ENCODE measurements at regions not wholly inside any gene's neighbourhood (a gene's known extent, or its start where the extent isn't known, plus 50 kb on each side); places are given as distances from the start of the nearest gene placed in this dataset.
"Not testable (repeated sequence)": the region's sequence is repeated elsewhere in the genome, so short reads cannot be mapped to it uniquely, and the experiment has no call there.

GRCh38 chr1:166616206-166616605, 223.1 kb upstream of the POGK start:
- DNase-seq, result no peak

- DNase-seq, result no peak
These were observed 212.6 kb upstream of the POGK start for GRCh38 chr1:166626711-166627110.

DNA sequence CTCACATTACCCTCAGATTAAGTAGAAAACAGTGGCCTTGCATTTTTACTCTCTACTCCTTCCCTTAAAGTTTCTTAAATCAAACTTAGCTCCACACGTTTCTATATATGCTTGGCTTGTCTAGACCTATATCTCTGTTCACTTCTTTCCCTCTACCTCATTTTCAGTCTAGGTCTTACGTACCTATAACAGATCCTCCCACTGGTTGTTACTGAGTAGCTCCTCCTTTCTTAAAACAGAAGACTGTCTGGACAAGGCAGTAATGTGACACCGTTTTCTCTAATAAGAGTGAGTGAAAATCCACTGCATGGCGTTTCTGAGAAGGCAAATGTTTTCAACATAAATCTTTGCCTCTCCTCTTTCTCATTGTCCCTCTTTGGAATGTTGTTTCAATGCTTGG, 211.7 kb upstream of the POGK start:
- peak; percentile 0 for DNase-seq

DNA sequence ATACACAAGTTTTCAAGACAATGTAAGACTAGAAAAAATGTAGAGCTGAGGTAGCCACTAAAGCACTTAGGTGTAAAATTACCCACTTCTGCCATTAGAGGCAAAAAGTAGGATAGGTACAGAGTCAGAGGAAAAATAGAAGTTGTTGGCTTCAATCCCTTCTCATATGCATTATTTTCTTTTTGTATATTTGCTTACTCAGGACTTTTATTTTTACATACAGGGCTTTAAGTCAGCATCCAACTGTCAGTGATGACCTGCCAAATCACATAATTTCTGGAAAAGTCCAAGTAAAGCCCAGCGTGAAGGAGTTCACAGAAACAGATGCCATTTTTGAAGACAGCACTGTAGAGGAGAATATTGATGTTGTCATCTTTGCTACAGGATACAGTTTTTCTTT, 211.0 kb upstream of the POGK start:
- DNase-seq, result no peak

DNA sequence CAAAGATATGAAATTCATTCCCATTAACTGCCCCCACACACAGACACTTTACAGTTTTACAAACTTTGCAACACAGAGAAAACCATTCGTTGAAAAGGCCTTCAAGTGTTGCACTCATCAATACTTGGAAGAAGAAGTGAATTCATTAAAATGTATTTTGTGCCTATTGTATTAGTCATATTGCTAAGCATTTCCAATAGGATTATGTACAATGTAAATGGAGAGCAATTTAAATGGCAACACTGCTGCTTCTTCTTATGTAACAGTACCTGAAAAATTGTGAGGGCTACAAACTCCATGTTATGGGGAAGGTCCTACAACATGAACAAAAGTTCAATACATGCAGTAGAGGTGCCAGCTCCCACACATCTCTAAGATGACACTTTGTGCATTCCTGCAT, 209.3 kb upstream of the POGK start:
- DNase-seq, result no peak

- no peak for DNase-seq
These were observed 208.9 kb upstream of the POGK start for GRCh38 chr1:166630369-166630768.

DNA sequence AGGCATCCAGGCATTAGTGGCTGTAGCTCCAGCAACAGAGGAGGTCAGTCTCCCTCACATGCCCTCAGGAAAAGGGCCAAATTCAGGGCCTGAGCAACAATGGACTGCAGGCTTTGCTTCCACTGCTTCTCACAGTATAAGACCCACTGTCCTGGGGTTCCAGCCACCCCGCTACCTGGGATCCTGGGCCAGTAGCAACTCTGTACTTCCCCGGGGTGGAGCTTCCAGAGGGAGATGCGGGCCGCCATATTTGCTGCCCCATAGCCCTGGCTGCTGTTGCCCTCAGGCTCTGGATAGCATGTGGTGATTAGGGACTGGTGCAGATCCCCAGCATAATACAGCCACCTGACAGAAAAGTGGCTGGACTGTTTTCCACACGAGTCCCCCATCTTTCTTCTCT, 201.1 kb upstream of the POGK start:
- no peak for DNase-seq

- not testable (repeated sequence) for DNase-seq
These were observed 182.0 kb upstream of the POGK start for GRCh38 chr1:166657228-166657627.

GRCh38 chr1:166666790-166667189, 172.5 kb upstream of the POGK start:
- not testable (repeated sequence) for DNase-seq

DNA sequence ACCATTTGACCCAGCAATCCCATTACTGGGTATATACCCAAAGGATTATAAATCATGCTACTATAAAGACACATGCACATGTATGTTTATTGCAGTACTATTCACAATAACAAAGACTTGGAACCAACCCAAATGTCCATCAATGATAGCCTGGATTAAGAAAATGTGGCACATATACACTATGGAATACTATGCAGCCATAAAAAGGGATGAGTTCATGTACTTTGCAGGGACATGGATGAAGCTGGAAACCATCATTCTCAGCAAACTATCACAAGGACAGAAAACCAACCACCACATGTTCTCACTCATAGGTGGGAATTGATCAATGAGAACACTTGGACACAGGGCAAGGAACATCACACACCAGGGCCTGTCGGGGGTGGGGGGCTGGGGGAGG, 171.7 kb upstream of the POGK start:
- DNase-seq, result not testable (repeated sequence)

- no peak for DNase-seq
These were observed 167.6 kb upstream of the POGK start for GRCh38 chr1:166671627-166672026.

DNA sequence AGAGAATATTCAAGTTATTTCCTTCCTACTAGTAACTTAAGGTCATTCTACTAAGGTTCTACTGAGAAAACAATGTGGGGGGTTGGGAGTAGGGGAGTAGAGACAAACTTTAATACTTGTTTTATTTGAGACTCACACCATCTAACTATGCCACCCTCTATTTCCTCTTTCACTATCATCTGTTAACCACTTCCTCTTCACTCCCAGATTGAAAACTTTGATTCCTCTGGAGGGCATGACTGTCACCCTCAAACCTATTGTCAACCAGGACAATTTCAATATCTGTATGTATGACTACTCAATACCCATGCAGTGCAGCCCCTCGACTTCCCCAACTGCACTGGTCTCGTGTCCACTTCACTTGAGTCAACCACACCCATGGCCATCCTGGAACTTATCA, 165.6 kb upstream of the POGK start:
- DNase-seq, result no peak

DNA sequence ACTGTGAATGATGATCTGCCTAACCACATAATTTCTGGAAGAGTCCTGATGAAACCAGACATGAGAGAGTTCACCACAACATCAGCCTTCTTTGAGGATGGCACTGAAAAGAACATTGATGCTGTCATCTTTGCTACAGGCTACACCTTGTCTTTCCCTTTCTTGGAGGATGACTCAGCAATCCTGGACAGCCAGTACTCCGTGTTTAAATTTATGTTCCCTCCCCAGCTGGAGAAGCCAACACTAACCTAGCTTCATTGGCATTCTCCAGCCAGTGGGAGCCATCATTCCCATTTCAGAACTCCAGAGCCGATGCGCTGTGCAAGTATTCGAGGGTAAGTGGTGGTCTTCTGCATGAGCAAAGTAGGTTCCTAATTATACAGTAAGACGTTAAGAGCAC, 164.1 kb upstream of the POGK start:
- no peak for DNase-seq

DNA sequence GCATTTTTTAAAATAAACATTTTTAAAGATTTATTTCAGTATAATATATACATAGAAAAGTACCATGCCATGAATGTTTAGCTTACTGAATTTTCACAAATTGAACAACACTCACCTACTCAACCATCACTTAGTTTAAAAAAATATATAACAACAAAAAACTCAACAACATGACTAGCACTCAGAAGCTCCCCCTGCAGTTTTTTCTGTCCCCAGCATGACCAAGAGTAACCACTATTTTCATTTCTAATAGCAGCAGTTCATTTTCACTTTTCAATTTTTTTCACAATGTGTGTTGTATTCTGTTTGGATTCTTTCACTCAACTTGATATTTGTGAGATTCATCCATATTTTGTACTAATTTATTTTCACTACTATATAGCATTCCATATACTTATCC, 162.3 kb upstream of the POGK start:
- DNase-seq, result no peak

GRCh38 chr1:166679369-166679768, 159.9 kb upstream of the POGK start:
- no peak for DNase-seq

GRCh38 chr1:166682588-166682987, 156.7 kb upstream of the POGK start:
- DNase-seq, result no peak

GRCh38 chr1:166684669-166685068, 154.6 kb upstream of the POGK start:
- DNase-seq, result not testable (repeated sequence)

DNA sequence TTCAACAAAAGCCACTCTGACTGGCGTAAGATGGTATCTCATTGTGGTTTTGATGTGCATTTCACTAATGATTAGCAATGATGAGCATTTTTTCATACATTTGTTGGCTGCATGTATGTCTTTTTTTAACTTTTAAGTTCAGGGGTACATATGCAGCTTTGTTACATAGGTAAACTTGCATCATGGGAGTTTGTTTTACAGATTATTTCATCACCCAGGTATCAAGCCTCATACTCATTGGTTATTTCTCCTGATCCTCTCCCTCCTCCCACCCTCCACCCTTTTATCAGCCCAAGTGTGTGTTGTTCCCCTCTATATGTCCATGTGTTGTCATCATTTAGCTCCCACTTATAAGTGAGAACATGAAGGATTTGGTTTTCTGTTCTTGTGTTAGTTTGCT, 154.1 kb upstream of the POGK start:
- no peak for DNase-seq

GRCh38 chr1:166685891-166686290, 153.4 kb upstream of the POGK start:
- DNase-seq, result not testable (repeated sequence)

DNA sequence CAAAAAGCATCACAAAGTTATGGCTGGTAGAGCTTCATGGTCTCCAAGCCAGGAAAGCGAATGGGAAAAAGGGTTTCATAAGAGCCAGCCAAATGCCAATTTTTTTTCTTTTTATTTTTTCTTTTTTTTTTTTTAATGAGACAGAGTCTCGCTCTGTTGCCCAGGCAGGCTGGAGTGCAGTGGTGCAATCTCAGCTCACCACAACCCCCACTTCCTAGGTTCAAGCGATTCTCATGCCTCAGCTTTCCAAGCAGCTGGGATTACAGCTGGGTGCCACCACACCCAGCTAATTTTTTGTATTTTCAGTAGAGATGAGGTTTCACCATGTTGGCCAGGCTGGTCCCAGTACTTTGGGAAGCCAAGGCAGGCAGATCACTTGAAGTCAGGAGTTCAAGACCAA, 148.7 kb upstream of the POGK start:
- DNase-seq, result not testable (repeated sequence)

DNA sequence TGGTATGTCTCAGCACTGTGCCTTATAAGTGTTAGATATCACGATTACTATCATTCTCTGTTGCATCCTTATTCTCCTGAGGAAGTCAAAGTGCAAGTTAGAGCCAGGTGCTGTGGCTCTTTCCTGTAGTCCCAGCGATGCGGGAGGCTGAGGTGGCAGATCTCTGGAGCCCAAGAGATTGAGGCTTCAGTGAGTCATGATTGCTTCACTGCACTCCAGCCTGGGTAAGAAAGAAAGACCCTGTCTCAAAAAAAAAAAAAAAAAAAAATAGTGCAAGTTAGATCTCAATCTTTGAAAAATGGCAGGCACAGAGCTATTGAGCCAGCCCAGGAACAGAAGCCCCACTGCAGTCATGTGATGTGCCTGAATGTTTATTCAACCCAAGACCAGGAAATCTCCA, 147.8 kb upstream of the POGK start:
- DNase-seq, result no peak

GRCh38 chr1:166692346-166692745, 146.9 kb upstream of the POGK start:
- DNase-seq, result no peak

DNA sequence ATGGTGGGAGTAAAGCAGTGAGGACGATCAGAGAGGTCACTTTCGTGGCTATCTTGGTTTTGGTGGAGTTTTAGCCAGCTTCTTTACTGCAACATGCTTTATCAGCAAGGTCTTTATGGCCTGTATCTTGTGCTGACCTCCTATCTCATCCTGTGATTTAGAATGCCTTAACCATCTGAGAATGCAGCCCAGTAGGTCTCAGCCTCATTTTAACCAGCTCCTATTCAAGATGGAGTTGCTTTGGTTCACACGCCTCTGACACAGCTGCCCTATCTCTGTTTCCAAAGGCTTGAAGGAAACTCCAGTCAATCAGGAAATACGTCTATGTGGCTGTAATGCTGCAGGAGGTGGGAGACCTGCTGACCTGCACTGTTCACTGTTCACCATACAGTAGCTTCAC, 146.1 kb upstream of the POGK start:
- DNase-seq, result no peak

DNA sequence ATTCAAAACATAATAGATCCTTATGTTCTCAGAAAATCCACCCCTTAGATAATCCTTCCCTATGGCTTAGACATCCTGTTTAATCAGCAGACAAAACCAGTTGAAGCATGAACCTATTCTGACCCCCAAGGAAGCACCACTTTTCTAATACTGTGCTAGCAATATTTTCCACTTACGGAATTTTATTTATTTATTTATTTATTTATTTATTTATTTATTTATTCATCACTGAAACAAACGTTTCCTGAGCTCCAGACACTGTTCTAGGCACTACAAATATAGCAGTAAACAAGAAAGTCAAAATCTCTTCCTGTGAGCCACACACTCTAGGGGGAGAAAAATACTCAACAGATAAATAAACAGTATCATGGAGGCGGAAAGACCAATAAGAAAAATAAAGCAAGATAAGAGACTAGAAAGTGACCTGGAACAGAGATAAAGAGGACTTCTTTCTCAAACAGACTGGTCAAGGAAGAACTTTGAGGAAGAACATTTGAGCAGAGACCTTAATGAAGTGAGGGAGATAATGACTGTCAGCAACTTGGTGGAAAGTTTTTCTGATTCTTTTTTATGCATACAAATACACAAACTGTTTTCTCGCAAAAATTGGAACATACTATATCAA, 145.5 kb upstream of the POGK start:
- DNase-seq, result no peak

DNA sequence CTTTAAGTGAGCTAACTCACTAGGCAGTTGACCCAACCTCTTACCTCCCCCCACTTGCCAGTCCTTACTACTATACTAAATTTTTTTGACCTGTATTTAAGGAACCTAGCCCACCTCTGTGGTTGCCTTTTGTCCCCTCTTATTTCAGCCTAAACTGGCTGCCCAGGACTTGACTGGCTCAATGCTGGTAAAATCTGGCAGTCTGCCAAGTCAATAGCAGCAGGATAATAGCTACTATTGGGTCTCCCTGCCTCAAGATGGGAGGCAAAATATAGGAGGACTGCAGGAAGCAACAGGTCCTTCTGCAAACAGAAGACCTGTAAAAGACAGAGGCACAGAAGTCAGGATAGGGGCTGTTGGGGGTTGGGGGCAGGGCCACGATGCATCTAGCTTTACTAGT, 144.2 kb upstream of the POGK start:
- DNase-seq, result no peak
